HL-60 (cell line): ENCODE measurements at regions not wholly inside any gene's neighbourhood (a gene's known extent, or its start where the extent isn't known, plus 50 kb on each side); places are given as distances from the start of the nearest gene placed in this dataset.

Source experiments
- CTCF ChIP-seq: IDR thresholded peaks from one replicate; pipeline ENCODE4 v1.5.1; 2011; ENCODE audit warnings: low read length, control low read depth, inconsistent platforms; ENCODE audit not compliant: insufficient read depth
- POLR2AphosphoS5 ChIP-seq: IDR thresholded peaks from 2 replicates; pipeline ENCODE4 v1.6.1; 2012; ENCODE audit warnings: low read depth

GRCh38 chr6:40932953-40933352 is 106.1 kb downstream of the UNC5CL start:
- TF ChIP-seq CTCF: no peak
- TF ChIP-seq POLR2AphosphoS5: no peak
